Neural crest cell (in vitro differentiated cells): ENCODE measurements at regions not wholly inside any gene's neighbourhood (a gene's known extent, or its start where the extent isn't known, plus 50 kb on each side); places are given as distances from the start of the nearest gene placed in this dataset.

Source experiments
- DNase-seq: peaks from one replicate; pipeline ENCODE4 v3.0.0; 2021; ENCODE audit warnings: low read depth, mixed read lengths, low spot score
- H3K27ac Mint-ChIP-seq: one replicate; pipeline ENCODE4 v1.8.0; 2021; ENCODE audit warnings: mild to moderate bottlenecking, mixed read lengths; ENCODE audit not compliant: unreplicated experiment
- H3K27me3 Mint-ChIP-seq: 2 replicates; pipeline ENCODE4 v1.8.0; 2021; ENCODE audit warnings: low read depth, mild to moderate bottlenecking, mixed read lengths
- H3K36me3 Mint-ChIP-seq: 2 replicates; pipeline ENCODE4 v1.8.0; 2021; ENCODE audit warnings: low read depth, mild to moderate bottlenecking, mixed read lengths
- H3K4me1 Mint-ChIP-seq: 2 replicates; pipeline ENCODE4 v1.8.0; 2021; ENCODE audit warnings: mixed read lengths
- H3K4me3 Mint-ChIP-seq: one replicate; pipeline ENCODE4 v1.8.0; 2021; ENCODE audit warnings: mild to moderate bottlenecking, mixed read lengths
- H3K9me3 Mint-ChIP-seq: 2 replicates; pipeline ENCODE4 v1.8.0; 2021; ENCODE audit warnings: mixed read lengths
- CTCF ChIP-seq: fragments of 200-600 bp; sonication (generic); conservative IDR thresholded peaks from 2 replicates; pipeline ENCODE4 v1.5.0; 2021; ENCODE audit warnings: antibody characterized with exemption, mild to moderate bottlenecking

GRCh38 chr20:59402681-59403080 is 102.3 kb downstream of the EDN3 start:
- no peak for DNase-seq
- peak; percentile 30 for TF ChIP-seq CTCF
- Mint-ChIP-seq H3K27ac (no peak overlapping the region), H3K27me3 (peaks cover 29% of the 10 kb centered on the region), H3K9me3 (no peaks in the 10 kb centered on the region), H3K4me1 (peaks cover 14% of the 10 kb centered on the region), H3K36me3 (no peaks in the 10 kb centered on the region), H3K4me3 (no peak overlapping the region)

- TF ChIP-seq CTCF: peak; percentile 100
- peak; percentile 86 for DNase-seq
- Mint-ChIP-seq H3K9me3 (no peaks in the 10 kb centered on the region), H3K4me3 (peak overlapping the region; percentile 48), H3K36me3 (no peaks in the 10 kb centered on the region), H3K27me3 (peaks cover 29% of the 10 kb centered on the region), H3K4me1 (peaks cover 14% of the 10 kb centered on the region), H3K27ac (no peak overlapping the region)
Observed at GRCh38 chr20:59403261-59403961, 103.0 kb downstream of the EDN3 start.

- Mint-ChIP-seq H3K4me3 (peak overlapping the region; percentile 8), H3K27ac (no peak overlapping the region), H3K36me3 (no peaks in the 10 kb centered on the region), H3K9me3 (peaks cover 2% of the 10 kb centered on the region), H3K27me3 (peaks cover 29% of the 10 kb centered on the region), H3K4me1 (peaks cover 14% of the 10 kb centered on the region)
- no peak for DNase-seq
- no peak for TF ChIP-seq CTCF
Observed at GRCh38 chr20:59403962-59404314, 103.5 kb downstream of the EDN3 start.

- DNase-seq: no peak
- no peak for TF ChIP-seq CTCF
- no peaks in the 10 kb centered on the region for H3K36me3 Mint-ChIP-seq
- H3K27ac Mint-ChIP-seq: no peak overlapping the region
- peaks cover 3% of the 10 kb centered on the region for H3K9me3 Mint-ChIP-seq
- no peak overlapping the region for H3K4me3 Mint-ChIP-seq
- H3K27me3 Mint-ChIP-seq: peaks cover 29% of the 10 kb centered on the region
- H3K4me1 Mint-ChIP-seq: peaks cover 14% of the 10 kb centered on the region
Observed at GRCh38 chr20:59404749-59405148, 104.3 kb downstream of the EDN3 start.

- DNase-seq: no peak
- peaks cover 14% of the 10 kb centered on the region for H3K4me1 Mint-ChIP-seq
- H3K27ac Mint-ChIP-seq: no peak overlapping the region
- peaks cover 3% of the 10 kb centered on the region for H3K9me3 Mint-ChIP-seq
- H3K4me3 Mint-ChIP-seq: no peak overlapping the region
- no peak for TF ChIP-seq CTCF
- no peaks in the 10 kb centered on the region for H3K36me3 Mint-ChIP-seq
- H3K27me3 Mint-ChIP-seq: peaks cover 29% of the 10 kb centered on the region
Observed at GRCh38 chr20:59405226-59406200, 105.1 kb downstream of the EDN3 start.
